ENCODE measurements at regions not wholly inside any gene's neighbourhood (a gene's known extent, or its start where the extent isn't known, plus 50 kb on each side); places are given as distances from the start of the nearest gene placed in this dataset.

GRCh38 chr5:143761663-143762062 lies 50.3 kb upstream of the HMHB1 start:
- DNase-seq, result no peak

- DNase-seq, result no peak
These were observed 51.2 kb upstream of the HMHB1 start for GRCh38 chr5:143760755-143761154.

GRCh38 chr5:143760131-143760505 lies 51.8 kb upstream of the HMHB1 start:
- DNase-seq, result no peak

- DNase-seq, result no peak
These were observed 52.4 kb upstream of the HMHB1 start for GRCh38 chr5:143759396-143760130.

DNA sequence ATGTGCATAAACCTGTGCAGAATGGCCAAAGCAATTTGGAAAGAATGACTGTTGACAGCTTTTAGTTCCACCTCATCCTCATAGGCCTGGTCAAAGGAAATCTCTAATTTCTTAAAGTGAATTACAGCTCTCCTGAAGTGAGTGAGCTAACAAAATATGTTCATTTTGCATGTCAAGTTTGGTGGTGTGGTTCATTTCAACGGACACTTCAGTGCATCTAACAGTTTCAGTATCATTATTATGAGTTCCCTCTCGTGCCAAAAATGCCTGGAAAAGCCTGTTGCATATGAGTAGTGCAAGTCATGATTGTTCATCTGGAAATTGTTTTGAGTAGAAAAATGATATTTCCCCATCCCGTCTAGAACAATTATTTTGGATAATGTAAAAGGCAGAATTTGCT lies 53.2 kb upstream of the HMHB1 start:
- no peak for DNase-seq

GRCh38 chr5:143758015-143758414 lies 53.9 kb upstream of the HMHB1 start:
- DNase-seq, result no peak

- DNase-seq, result no peak
These were observed 54.8 kb upstream of the HMHB1 start for GRCh38 chr5:143757116-143757515.

DNA sequence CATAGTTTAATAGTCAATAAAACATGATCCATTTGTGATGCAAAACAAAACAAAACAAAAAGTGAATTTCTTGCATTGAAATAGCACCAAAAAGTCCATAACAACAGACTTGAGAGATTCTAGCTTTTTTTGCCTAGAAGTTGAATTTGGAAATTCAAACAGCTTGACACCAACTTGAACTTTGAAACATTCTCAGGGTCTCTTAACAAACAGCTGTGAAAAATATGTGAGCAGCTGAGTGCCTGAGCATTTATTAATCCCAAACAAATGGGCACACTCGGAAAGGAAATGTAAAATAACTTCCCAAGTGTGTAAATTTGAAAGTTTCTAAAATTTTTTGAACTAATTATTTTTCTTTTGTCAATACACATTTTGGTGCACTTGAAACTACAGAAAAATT lies 56.0 kb upstream of the HMHB1 start:
- DNase-seq, result no peak

DNA sequence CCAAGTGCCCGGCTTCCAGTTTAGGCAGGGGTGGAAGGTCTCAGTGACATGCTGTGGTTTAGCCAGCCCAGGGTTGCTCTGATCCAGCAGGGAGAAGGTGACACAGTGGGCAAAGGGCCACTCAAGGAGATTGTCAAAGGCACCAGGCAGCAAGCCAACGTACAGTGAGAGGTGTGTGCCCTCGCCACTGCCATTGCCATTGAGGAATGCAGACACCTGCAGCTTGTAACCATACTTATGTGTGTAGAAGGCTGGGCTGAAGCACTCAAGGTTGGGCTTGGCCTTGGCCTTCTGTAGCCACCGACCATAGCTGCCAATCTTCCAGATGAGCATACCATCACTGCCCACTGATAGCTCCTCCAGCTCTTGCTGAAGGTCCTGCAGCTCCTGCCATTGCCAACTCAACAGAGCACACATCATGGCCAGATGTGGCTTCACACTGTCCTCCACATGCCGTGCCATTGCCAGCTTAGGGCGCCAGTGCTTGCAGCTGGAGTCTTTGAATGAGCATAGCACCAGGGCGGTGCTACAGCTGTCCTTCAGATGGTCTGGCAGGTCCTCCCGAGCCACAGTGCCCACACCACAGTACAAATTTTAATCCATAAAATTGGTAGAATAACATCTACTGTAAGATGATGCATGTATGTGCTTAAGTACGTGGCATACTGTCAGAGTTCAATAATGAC lies 59.7 kb upstream of the HMHB1 start:
- no peak for DNase-seq

GRCh38 chr5:143751342-143751741 lies 60.6 kb upstream of the HMHB1 start:
- no peak for DNase-seq

GRCh38 chr5:143749581-143750205 lies 62.3 kb upstream of the HMHB1 start:
- no peak for DNase-seq

DNA sequence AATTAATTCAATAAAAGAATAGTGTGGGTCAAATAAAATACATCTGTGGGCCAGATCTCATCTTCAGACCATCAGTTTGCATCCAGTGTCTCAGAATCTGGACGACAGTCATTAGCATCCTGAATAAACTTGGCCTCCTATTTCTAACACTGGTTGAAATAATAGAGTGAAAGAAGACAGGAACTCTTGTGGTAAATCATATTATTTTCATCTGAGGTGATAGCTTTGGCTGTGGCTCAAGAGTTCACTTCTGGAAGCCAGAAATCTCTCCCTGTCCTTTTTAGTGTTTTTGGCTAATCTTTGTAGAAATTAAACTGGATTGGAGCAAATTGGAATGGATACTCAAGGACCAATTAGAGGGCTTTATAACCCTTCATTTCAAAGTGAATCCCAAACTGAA lies 63.4 kb upstream of the HMHB1 start:
- DNase-seq, result no peak

- DNase-seq, result no peak
These were observed 69.0 kb upstream of the HMHB1 start for GRCh38 chr5:143742951-143743350.

- DNase-seq, result peak; percentile 28 to 64
These were observed 70.5 kb upstream of the HMHB1 start for GRCh38 chr5:143741421-143741820.

- peak in 1 of 2 donors; percentile 18 for DNase-seq
These were observed 71.0 kb upstream of the HMHB1 start for GRCh38 chr5:143740956-143741355.

- DNase-seq, result no peak
These were observed 72.2 kb upstream of the HMHB1 start for GRCh38 chr5:143739746-143740145.

DNA sequence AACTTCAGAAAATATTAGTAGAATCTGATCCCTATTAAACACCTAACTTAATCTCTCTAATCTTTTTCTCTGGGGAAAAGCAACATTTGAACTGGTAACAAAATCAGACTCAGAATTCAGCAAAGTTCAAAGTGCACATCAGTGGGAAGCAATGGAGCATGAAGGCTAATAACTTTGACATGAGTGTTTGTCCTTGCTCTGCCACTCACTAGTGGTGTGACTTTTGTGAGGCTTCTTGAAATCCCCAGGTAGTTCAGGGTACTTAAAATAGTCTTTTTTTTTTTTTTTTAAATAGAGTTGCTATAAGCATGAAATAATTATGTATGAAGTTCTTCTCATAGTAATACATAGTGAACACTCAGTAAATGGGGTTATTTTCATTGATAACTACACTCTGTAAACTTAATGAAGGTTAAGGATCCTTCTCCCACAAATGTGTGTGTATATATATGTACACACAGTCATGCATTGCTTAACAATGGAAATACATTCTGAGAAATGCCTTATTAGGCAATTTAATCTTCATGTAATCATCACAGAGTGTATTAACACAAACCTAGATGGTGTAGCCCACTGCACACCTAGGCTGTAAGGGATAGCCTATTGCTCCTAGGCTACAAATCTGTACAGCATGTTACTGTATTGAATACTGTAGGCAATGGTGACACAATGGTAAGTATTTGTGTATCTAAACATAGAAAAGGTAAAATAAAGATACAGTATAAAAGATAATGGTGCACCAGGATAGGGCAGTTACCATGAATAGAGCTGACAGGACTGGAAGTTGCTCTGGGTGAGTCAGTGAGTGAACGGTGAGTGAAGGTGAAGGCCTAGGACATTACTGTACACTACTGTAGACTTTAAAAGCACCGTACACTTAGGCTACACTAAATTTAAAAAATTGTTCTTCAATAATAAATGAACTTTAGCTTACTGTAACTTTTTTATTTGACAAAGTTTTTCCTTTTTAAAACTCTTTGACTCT lies 73.3 kb upstream of the HMHB1 start:
- peak in 1 of 2 donors; percentile 48 for DNase-seq

GRCh38 chr5:143737062-143737461 lies 74.9 kb upstream of the HMHB1 start:
- no peak for DNase-seq

DNA sequence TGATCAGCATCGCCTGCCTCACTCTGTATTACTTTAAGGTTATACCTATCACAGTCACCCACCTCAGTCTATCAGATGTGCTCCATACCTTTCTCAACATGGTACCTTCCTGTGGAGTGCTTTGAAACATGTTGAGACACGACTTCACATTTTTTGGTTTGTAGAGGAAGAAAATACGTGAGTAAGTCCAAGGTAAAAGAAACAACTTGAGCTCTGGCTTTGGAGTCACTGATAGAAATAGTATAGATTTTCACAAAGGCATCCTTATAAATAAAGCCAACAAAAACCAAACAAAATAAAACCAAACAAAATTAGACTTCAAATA lies 77.5 kb upstream of the HMHB1 start:
- DNase-seq, result no peak

DNA sequence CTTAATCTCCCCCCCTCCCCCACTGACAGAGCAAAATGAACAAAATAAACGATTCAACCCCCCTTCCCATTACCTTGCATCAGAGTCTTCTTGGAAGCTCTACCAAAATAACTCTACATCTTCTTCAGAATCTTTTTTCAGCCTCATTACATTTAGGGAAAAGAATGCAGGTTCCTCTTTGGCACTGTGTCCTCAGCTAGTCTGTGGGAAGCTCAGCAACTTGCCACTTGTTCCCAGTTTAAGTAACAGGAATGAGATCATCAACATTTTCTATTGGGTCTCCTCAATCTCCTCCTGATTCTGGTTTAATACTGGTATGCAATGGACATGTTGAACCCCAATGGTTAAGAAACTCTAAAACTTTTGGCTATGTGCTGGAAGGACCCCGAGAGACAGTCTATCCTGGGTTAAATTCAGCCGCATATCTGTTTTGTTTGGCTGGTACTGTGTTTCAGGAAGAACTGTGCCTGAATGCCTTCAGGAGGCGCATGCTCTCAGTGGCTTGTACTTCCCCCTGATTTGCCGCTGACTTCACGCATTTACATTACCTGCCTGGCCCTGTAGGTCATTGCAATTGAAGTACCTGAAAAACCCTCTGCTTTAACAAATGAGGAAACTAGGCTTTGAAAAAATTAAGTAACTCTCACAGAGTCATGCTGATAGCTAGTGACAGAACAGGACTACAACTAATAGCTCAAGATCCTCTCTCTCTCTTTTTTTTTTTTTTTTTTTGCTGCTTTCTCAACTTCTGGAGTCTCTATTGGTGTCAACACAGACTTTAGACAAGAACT lies 78.1 kb upstream of the HMHB1 start:
- peak; percentile 82 to 83 for DNase-seq

DNA sequence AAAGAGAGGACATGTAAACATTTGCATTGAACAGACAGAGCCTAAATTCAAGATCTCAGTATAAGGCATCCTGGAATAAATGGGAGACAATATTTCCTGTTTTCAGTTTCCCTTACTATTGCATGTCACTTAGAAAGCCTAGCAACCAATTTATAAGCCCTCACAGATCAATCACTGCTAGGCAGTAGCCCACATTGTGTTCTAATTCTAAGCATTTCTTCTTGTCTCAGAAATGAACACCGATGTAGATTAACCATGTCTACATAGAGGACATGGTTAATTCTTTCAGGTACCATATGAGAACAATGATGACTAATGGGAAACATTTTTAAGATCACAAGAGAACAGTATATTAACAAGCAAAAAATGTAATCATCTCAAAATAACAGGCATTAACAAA lies 79.6 kb upstream of the HMHB1 start:
- DNase-seq, result no peak
